ENCODE measurements at regions not wholly inside any gene's neighbourhood (a gene's known extent, or its start where the extent isn't known, plus 50 kb on each side); places are given as distances from the start of the nearest gene placed in this dataset.
A peak's percentile ranks its signal among the peaks of the same experiment; 100 is the strongest.

- no peak for TF ChIP-seq POLR2AphosphoS5 (IDR thresholded peaks at IDR 0.05; ENCODE audit: low read depth, low read length)
- no peak for TF ChIP-seq TAF1 (IDR thresholded peaks at IDR 0.05; ENCODE audit: borderline replicate concordance, low read depth, low read length)
- DNase-seq (ENCODE audit: insufficient read length) (no peak), FAIRE-seq (peak; percentile 75)
Observed at GRCh38 chr7:41825927-41826480, 123.1 kb upstream of the INHBA start.

DNA sequence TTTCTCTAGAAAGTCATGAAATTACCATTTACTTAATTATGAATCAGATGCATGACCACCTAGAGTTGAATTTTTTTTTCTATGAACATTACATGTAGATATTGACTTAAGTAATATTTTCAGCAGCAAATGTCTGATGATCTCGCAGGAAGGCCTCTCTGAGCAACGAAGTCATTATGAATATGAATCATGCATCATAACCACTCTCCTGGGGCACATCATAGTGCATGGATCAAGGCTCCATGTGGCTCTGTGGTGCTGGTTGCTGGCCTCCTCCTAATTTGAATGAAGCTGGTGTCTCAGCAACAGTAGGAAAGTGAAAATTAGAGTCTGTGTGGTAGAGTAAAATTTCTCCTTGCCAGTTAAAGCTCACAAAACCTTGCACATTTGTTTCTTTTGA lies 121.4 kb upstream of the INHBA start:
- FAIRE-seq (no peak), DNase-seq (ENCODE audit: insufficient read length) (no peak)

GRCh38 chr7:41822259-41822817 lies 119.4 kb upstream of the INHBA start:
- FAIRE-seq (no peak), DNase-seq (ENCODE audit: insufficient read length) (no peak)
- TF ChIP-seq TAF1 (IDR thresholded peaks at IDR 0.05; ENCODE audit: borderline replicate concordance, low read depth, low read length) (no peak), POLR2AphosphoS5 (IDR thresholded peaks at IDR 0.05; ENCODE audit: low read depth, low read length) (no peak), POLR2A (IDR thresholded peaks at IDR 0.05; ENCODE audit: low read depth, low read length) (no peak)

More for the DNA sequence above, 121.4 kb upstream of the INHBA start:
- no peak for TF ChIP-seq POLR2A (IDR thresholded peaks at IDR 0.05; ENCODE audit: low read depth, low read length)
- no peak for TF ChIP-seq TAF1 (IDR thresholded peaks at IDR 0.05; ENCODE audit: borderline replicate concordance, low read depth, low read length)
- TF ChIP-seq POLR2AphosphoS5 (IDR thresholded peaks at IDR 0.05; ENCODE audit: low read depth, low read length): no peak

- FAIRE-seq: no peak
- DNase-seq (ENCODE audit: insufficient read length): no peak
- TF ChIP-seq TAF1 (IDR thresholded peaks at IDR 0.05; ENCODE audit: borderline replicate concordance, low read depth, low read length): no peak
- no peak for TF ChIP-seq POLR2AphosphoS5 (IDR thresholded peaks at IDR 0.05; ENCODE audit: low read depth, low read length)
- TF ChIP-seq POLR2A (IDR thresholded peaks at IDR 0.05; ENCODE audit: low read depth, low read length): no peak
Observed at GRCh38 chr7:41821521-41822213, 118.8 kb upstream of the INHBA start.

DNA sequence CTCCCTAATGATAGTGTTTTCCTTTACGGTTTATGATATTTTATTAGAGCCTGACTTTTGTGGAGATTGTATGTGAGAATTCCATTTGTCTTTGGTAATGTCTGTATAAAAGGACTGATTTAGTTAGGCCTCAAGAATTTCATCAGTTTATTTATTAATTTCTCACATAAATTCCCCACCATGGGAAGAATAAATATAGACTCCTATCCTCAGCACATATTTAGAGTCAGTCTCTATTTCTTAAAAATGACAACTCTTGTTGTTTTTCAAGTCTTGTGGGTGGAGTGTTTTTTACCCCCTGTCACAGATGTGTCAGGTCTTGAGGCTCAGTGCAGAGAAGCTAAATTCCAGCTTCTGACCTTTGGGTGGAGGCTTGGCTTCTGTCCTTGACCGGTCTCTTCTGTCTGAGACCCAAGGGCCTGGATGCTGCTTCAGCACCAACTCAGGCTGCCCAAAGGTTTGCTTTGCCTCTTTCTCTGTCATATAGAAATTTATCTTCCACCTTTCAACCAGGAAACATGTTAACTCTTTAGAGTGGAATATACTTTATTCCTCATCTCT lies 117.3 kb upstream of the INHBA start:
- DNase-seq (ENCODE audit: insufficient read length) (no peak), FAIRE-seq (no peak)
- TF ChIP-seq TAF1 (IDR thresholded peaks at IDR 0.05; ENCODE audit: borderline replicate concordance, low read depth, low read length): no peak
- TF ChIP-seq POLR2A (IDR thresholded peaks at IDR 0.05; ENCODE audit: low read depth, low read length): no peak
- TF ChIP-seq POLR2AphosphoS5 (IDR thresholded peaks at IDR 0.05; ENCODE audit: low read depth, low read length): no peak

DNA sequence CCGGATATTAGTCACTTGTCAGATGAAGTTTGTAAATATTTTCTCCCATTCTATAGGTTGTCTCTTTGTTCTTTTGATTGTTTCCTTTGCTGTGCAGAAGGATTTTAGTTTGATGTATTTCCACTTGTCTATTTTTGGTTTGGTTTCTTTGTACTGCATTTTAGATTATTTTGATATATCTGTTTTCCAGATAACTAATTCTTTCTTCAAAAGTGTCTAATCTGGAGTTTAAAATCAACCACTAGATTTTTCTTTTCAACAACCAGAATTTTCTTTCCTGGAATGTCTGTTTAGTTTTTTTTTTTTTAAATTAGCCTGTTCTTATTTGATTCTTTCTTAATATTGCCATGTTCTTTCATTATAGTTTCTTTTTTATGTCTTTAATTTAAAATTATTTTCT lies 116.8 kb upstream of the INHBA start:
- TF ChIP-seq POLR2AphosphoS5 (IDR thresholded peaks at IDR 0.05; ENCODE audit: low read depth, low read length) (no peak), TAF1 (IDR thresholded peaks at IDR 0.05; ENCODE audit: borderline replicate concordance, low read depth, low read length) (no peak), POLR2A (IDR thresholded peaks at IDR 0.05; ENCODE audit: low read depth, low read length) (no peak)
- no peak for FAIRE-seq
- no peak for DNase-seq (ENCODE audit: insufficient read length)

GRCh38 chr7:41818765-41819398 lies 116.0 kb upstream of the INHBA start:
- no peak for FAIRE-seq
- TF ChIP-seq TAF1 (IDR thresholded peaks at IDR 0.05; ENCODE audit: borderline replicate concordance, low read depth, low read length) (no peak), POLR2AphosphoS5 (IDR thresholded peaks at IDR 0.05; ENCODE audit: low read depth, low read length) (no peak), POLR2A (IDR thresholded peaks at IDR 0.05; ENCODE audit: low read depth, low read length) (no peak)
- no peak for DNase-seq (ENCODE audit: insufficient read length)

DNA sequence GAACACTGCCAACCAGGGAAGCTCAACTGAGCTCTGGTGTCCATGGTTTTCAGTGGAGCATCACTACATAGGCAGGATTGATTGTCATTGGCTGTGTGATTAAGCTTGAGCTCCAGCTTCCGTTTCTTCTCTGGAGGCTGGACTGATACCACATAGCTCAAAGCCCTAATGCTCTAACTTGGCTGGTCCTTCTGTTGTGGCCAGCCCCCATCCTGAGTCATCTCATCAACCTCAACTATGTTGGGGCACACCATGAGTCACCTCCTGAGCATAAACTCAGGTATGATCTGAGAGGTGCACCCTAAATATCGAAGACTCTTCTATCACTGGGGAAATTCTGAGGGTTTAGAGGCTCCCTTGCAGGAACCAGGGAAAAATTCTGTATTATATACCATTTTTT lies 114.5 kb upstream of the INHBA start:
- FAIRE-seq (peak; percentile 71), DNase-seq (ENCODE audit: insufficient read length) (no peak)
- TF ChIP-seq POLR2A (IDR thresholded peaks at IDR 0.05; ENCODE audit: low read depth, low read length) (no peak), POLR2AphosphoS5 (IDR thresholded peaks at IDR 0.05; ENCODE audit: low read depth, low read length) (no peak), TAF1 (IDR thresholded peaks at IDR 0.05; ENCODE audit: borderline replicate concordance, low read depth, low read length) (no peak)

DNA sequence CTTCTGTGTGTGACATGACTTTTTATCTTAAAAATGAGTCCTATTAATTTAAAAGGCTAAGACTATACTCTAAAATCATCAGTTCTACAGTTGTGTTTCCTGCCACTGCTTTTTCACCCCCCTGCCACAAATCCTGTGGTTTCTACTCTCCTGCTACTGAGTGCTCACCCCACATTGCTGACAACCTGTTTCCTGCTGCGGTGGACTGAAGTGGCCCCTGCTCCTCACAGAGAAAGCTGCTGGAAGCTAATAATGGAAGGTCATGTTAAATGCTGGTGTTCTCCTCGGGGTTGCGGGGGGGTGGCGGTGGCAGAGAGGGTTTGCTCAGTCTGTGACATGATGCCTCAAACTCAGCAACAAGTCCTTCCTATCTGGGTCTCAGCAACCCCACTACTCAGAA lies 113.2 kb upstream of the INHBA start:
- DNase-seq (ENCODE audit: insufficient read length) (no peak), FAIRE-seq (peak; percentile 95)
- TF ChIP-seq POLR2A (IDR thresholded peaks at IDR 0.05; ENCODE audit: low read depth, low read length) (no peak), TAF1 (IDR thresholded peaks at IDR 0.05; ENCODE audit: borderline replicate concordance, low read depth, low read length) (no peak), POLR2AphosphoS5 (IDR thresholded peaks at IDR 0.05; ENCODE audit: low read depth, low read length) (no peak)

GRCh38 chr7:41814888-41815287 lies 112.0 kb upstream of the INHBA start:
- TF ChIP-seq POLR2A (IDR thresholded peaks at IDR 0.05; ENCODE audit: low read depth, low read length) (no peak), TAF1 (IDR thresholded peaks at IDR 0.05; ENCODE audit: borderline replicate concordance, low read depth, low read length) (no peak), POLR2AphosphoS5 (IDR thresholded peaks at IDR 0.05; ENCODE audit: low read depth, low read length) (no peak)
- DNase-seq (ENCODE audit: insufficient read length): no peak
- peak; percentile 5 for FAIRE-seq

- DNase-seq (ENCODE audit: insufficient read length): no peak
- TF ChIP-seq TAF1 (IDR thresholded peaks at IDR 0.05; ENCODE audit: borderline replicate concordance, low read depth, low read length) (no peak), POLR2AphosphoS5 (IDR thresholded peaks at IDR 0.05; ENCODE audit: low read depth, low read length) (no peak), POLR2A (IDR thresholded peaks at IDR 0.05; ENCODE audit: low read depth, low read length) (no peak)
- FAIRE-seq: no peak
Observed at GRCh38 chr7:41813286-41813685, 110.4 kb upstream of the INHBA start.
